BLaER1 (cell line): ENCODE measurements at regions not wholly inside any gene's neighbourhood (a gene's known extent, or its start where the extent isn't known, plus 50 kb on each side); places are given as distances from the start of the nearest gene placed in this dataset.

Source experiments
- H3K27ac ChIP-seq: shearing (Covaris generic); formaldehyde crosslinking; 2 replicates; pipeline ENCODE4 v1.8.1; 2022
- H3K27me3 ChIP-seq: shearing (Covaris generic); formaldehyde crosslinking; 2 replicates; pipeline ENCODE4 v1.8.1; 2022
- H3K36me3 ChIP-seq: shearing (Covaris generic); formaldehyde crosslinking; 2 replicates; pipeline ENCODE4 v1.8.1; 2022
- H3K4me1 ChIP-seq: shearing (Covaris generic); formaldehyde crosslinking; 2 replicates; pipeline ENCODE4 v1.8.1; 2022
- H3K4me2 ChIP-seq: shearing (Covaris generic); formaldehyde crosslinking; 2 replicates; pipeline ENCODE4 v1.8.1; 2022
- H3K4me3 ChIP-seq: shearing (Covaris generic); formaldehyde crosslinking; 2 replicates; pipeline ENCODE4 v1.8.1; 2022
- H3K9ac ChIP-seq: shearing (Covaris generic); formaldehyde crosslinking; 2 replicates; pipeline ENCODE4 v1.8.1; 2022
- H3K9me3 ChIP-seq: shearing (Covaris generic); formaldehyde crosslinking; 2 replicates; pipeline ENCODE4 v1.8.1; 2022
- H4K20me1 ChIP-seq: shearing (Covaris generic); formaldehyde crosslinking; 2 replicates; pipeline ENCODE4 v1.8.1; 2022
- Cebpa-rat ChIP-seq: shearing (Covaris generic); IDR thresholded peaks from 2 replicates; pipeline ENCODE4 v1.8.1; 2022

DNA sequence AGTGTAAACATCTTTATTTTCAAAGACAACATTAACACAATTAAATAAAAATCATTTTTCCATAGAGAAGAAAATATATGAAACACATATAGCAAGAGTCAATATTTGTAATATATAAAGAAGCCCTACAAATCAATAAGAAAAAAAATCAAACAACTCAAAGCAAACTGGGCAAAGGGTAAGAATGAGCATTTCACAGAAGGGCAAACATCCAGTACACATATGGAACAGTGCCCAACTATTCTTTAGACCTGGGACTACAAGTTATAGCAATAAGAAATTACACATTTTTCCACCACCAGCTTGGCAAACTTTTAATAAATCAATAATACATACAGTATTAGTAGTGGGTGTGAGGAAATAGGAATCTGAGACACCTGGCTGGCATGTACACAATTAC is 324.1 kb downstream of the CYP26B1 start:
- Histone ChIP-seq H3K4me1 (no peaks in the 10 kb centered on the region), H3K9me3 (no peaks in the 10 kb centered on the region), H3K27ac (no peak overlapping the region), H3K4me2 (no peak overlapping the region), H4K20me1 (no peaks in the 10 kb centered on the region), H3K36me3 (no peaks in the 10 kb centered on the region), H3K4me3 (no peak overlapping the region), H3K9ac (no peak overlapping the region), H3K27me3 (no peaks in the 10 kb centered on the region)
- TF ChIP-seq Cebpa-rat = no peak

DNA sequence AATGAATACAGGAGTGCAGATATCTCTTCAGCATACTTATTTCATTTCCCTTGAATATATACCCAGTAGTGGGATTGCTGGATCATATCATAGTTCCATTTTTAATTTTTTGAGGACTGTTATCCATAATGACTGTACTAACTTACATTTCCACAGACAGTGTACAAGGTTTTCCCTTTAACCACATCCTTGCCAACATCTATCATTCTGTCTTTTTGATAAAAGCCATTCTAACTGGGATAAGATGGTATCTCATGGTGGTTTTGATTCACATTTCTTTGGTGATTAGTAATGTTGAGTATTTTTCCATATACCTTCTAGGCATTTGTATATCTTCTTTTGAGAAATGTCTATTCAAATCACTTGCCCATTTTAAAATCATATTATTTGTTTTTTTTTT is 325.2 kb downstream of the CYP26B1 start:
- H3K9ac ChIP-seq = no peak overlapping the region
- no peaks in the 10 kb centered on the region for H3K4me1 ChIP-seq
- TF ChIP-seq Cebpa-rat = no peak
- H3K4me2 ChIP-seq = no peak overlapping the region
- no peak overlapping the region for H3K4me3 ChIP-seq
- no peak overlapping the region for H3K27ac ChIP-seq
- no peaks in the 10 kb centered on the region for H3K9me3 ChIP-seq
- no peaks in the 10 kb centered on the region for H3K36me3 ChIP-seq
- H4K20me1 ChIP-seq = no peaks in the 10 kb centered on the region
- H3K27me3 ChIP-seq = no peaks in the 10 kb centered on the region

DNA sequence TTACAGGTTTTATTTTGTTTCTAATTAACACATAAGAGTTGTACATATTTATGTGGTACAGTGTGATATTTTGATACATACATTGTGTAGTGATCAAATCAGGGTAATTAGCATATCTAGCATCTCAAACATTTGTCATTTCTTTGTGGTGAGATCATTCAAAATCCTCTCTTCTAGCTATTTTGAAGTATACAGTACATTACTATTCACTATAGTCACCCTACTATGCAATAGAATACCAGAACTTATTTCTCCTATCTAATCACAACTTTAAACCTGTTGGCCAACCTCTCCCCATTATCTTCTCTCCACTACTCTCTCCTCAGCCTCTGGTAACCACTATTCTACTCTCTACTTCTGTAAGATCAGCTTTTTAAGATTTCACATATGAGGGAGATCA is 325.8 kb downstream of the CYP26B1 start:
- H3K4me1 ChIP-seq = no peaks in the 10 kb centered on the region
- no peak overlapping the region for H3K27ac ChIP-seq
- no peak overlapping the region for H3K4me3 ChIP-seq
- no peaks in the 10 kb centered on the region for H4K20me1 ChIP-seq
- no peak overlapping the region for H3K4me2 ChIP-seq
- no peak for TF ChIP-seq Cebpa-rat
- H3K36me3 ChIP-seq = no peaks in the 10 kb centered on the region
- no peaks in the 10 kb centered on the region for H3K9me3 ChIP-seq
- H3K27me3 ChIP-seq = no peaks in the 10 kb centered on the region
- H3K9ac ChIP-seq = no peak overlapping the region

DNA sequence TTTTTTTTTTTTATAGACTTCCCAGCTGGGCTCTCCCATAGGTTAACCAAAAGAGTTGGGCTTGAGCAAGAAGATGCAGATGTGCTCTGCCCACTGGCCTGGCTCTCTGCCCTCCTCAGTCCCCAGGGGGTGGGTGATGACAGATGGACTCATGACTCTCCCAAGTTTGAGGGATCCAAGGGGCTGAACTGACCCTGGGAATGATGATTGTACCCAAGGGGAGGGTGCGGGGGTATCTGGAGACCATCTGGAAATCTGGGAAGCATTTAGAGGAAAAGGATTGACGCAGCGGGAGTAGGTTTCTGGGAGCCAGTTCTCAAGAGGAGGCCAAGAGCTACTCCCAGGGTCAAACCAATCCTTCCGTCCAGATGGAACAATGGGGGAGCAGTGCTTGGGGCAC is 330.8 kb downstream of the CYP26B1 start:
- no peaks in the 10 kb centered on the region for H3K27me3 ChIP-seq
- no peaks in the 10 kb centered on the region for H3K36me3 ChIP-seq
- H3K27ac ChIP-seq = no peak overlapping the region
- peaks cover 17% of the 10 kb centered on the region for H3K4me1 ChIP-seq
- H3K9ac ChIP-seq = no peak overlapping the region
- no peak for TF ChIP-seq Cebpa-rat
- no peak overlapping the region for H3K4me3 ChIP-seq
- no peaks in the 10 kb centered on the region for H3K9me3 ChIP-seq
- no peaks in the 10 kb centered on the region for H4K20me1 ChIP-seq
- H3K4me2 ChIP-seq = no peak overlapping the region

DNA sequence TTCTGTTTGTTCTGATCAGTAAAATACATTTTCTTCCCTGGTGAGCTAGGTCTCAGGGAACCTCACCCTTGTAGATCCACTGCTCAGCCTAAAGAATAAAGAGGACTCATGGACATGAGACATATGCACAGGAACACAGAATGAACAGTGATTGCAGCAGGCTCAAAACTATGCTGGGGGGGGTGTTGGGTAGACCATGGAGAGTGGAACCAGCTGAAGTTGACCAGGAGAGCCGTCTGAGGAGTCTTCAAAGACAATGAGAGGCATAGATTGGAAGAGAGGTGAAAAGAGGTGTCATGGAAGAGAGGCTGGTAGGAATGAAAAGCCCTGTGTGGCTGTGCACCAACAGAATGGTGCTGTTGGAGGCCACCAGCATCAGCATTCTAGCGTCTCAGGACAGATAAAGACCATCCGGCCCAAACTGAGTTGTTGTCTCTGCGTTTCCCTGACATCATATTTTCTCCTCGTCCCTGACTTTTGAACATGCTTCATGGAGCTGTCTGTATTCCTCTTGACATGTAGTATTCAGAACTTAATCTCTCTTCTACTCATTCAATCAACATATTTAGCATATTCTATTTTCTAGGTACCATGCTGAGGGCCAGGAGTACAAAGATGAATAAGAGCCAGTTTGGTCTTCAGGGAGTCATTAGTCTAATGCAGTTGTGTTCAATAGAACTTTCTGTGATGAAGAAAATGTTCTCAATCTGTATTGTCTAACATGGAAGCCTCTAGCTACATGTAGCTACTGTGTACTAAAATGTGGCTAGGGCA is 331.8 kb downstream of the CYP26B1 start:
- Histone ChIP-seq H3K27me3 (no peaks in the 10 kb centered on the region), H3K4me2 (no peak overlapping the region), H3K9me3 (no peaks in the 10 kb centered on the region), H3K9ac (no peak overlapping the region), H3K27ac (no peak overlapping the region), H4K20me1 (no peaks in the 10 kb centered on the region), H3K4me1 (peaks cover 23% of the 10 kb centered on the region), H3K4me3 (no peak overlapping the region), H3K36me3 (no peaks in the 10 kb centered on the region)
- TF ChIP-seq Cebpa-rat = no peak

DNA sequence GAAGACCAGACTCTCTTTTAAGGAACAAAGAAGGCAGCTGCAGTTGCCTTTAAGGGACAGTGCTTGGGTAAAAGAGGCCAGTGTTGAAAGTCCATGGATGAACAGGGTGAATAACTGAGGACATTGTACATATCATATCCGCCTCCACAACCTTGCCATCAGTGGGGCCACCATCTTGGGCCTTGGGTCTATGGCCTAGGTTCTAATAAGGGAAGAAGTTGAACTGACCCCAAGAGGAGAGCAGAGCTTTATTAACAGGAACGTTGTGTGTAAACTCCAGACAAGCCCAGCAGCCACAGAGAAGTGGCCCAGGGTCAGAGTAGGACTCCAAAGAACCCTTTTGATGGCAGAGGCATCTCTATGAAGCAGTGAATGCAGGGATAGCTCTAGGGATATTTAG is 332.8 kb downstream of the CYP26B1 start:
- peaks cover 26% of the 10 kb centered on the region for H3K4me1 ChIP-seq
- H3K4me3 ChIP-seq = no peak overlapping the region
- no peak for TF ChIP-seq Cebpa-rat
- no peaks in the 10 kb centered on the region for H3K36me3 ChIP-seq
- H3K27me3 ChIP-seq = no peaks in the 10 kb centered on the region
- no peaks in the 10 kb centered on the region for H4K20me1 ChIP-seq
- H3K9me3 ChIP-seq = no peaks in the 10 kb centered on the region
- no peak overlapping the region for H3K9ac ChIP-seq
- H3K27ac ChIP-seq = no peak overlapping the region
- H3K4me2 ChIP-seq = peak overlapping the region; percentile 77

DNA sequence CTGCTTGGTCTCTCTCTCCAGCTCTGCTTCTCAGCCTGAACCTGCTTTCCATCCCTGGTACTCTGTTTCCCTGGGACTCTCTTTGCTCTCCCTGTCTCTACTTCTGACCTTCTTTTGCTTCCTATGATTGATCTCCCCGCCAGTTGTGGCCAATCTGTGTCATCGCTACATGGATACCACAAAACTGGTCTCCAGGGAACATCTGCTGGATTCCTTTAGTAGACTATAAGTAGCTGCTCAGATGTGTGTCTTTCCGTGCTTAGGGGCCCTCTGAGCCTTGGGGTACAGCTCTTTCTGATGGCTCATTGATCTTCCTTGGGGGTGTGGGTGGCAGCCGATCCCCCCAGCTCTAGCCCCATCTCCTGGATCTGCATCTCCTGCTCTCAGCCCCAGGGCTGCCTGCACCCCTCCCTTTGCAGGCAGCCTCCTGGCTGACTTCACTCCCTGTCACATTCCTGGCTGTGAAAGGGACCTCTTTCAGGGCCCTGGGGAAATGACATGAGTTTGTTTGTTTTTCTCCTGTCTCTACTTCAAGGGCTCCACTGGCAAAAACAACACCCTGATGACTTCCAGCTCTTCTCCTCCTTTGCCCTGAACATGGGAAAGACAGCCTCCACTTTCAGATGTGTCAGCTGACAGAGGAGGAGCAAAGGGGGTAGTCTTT is 333.7 kb downstream of the CYP26B1 start:
- Histone ChIP-seq H3K27me3 (no peaks in the 10 kb centered on the region), H3K4me2 (peak overlapping the region; percentile 77), H3K27ac (no peak overlapping the region), H4K20me1 (no peaks in the 10 kb centered on the region), H3K4me1 (peaks cover 26% of the 10 kb centered on the region), H3K9ac (no peak overlapping the region), H3K36me3 (no peaks in the 10 kb centered on the region), H3K4me3 (no peak overlapping the region), H3K9me3 (no peaks in the 10 kb centered on the region)
- no peak for TF ChIP-seq Cebpa-rat

DNA sequence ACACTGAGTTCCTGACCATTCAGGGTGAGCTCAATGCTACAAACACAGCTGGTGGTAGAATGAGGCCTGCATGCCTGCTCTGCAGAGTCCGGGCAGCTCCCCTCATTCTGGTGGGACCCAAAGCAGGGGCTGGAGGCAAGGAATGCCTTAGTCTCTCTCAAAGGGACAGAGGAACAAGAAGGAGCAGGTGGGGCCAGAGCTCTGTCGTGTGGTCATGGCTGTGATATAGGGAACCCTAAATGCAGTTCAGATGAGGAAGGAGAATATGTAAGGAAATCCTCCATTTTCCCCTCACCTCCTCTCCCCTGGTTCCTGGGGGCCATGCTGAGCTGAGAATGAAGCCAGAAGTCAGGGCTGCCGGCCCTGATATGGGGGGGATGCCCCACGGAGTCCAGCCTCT is 334.3 kb downstream of the CYP26B1 start:
- Histone ChIP-seq H3K9ac (no peak overlapping the region), H3K27ac (no peak overlapping the region), H3K4me3 (no peak overlapping the region), H4K20me1 (no peaks in the 10 kb centered on the region), H3K4me2 (peak overlapping the region; percentile 77), H3K4me1 (peaks cover 26% of the 10 kb centered on the region), H3K36me3 (no peaks in the 10 kb centered on the region), H3K27me3 (no peaks in the 10 kb centered on the region), H3K9me3 (no peaks in the 10 kb centered on the region)
- no peak for TF ChIP-seq Cebpa-rat

DNA sequence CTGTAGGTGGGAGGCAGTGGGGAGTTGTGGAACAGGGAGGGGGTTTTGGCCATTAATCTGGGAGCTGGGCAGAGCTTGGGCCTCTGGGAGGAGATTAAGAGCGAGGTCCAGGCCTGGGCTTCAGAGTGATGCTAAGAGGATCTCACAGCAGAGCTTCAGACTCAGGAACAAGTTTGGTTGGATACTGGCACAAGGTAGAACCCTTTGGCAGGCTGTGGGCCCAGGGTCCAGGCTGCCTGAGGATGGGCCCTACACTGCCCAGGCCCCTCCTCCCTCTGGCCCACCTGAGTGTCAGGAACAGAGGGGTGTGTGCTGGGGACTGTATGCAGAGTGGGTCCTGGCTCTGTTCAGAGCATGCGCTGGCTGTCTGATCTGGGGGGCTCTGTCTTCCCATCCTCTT is 334.9 kb downstream of the CYP26B1 start:
- no peaks in the 10 kb centered on the region for H3K27me3 ChIP-seq
- no peaks in the 10 kb centered on the region for H4K20me1 ChIP-seq
- H3K27ac ChIP-seq = no peak overlapping the region
- no peak overlapping the region for H3K4me2 ChIP-seq
- H3K4me3 ChIP-seq = no peak overlapping the region
- H3K9ac ChIP-seq = no peak overlapping the region
- no peaks in the 10 kb centered on the region for H3K9me3 ChIP-seq
- no peaks in the 10 kb centered on the region for H3K36me3 ChIP-seq
- H3K4me1 ChIP-seq = peaks cover 26% of the 10 kb centered on the region
- no peak for TF ChIP-seq Cebpa-rat

DNA sequence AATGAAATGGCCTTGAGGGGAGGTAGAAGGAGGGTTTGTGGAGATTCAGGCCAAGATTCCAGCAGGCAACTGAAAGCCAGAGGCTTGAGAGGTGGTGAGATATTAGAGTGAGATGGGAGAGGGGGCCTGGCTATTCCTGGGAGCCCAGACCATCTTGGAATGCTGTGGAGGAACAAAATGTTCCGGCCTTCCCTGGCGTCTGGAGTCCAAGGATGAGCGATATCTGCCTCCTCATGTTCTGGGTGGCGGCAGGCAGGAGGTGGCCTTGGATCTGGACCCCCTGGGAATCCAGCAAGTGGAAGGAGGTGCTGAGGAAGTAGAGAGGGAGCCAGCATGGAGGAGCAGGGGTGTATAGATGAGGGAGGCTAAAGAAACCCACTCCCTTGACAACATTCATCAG is 335.9 kb downstream of the CYP26B1 start:
- no peak overlapping the region for H3K27ac ChIP-seq
- no peaks in the 10 kb centered on the region for H4K20me1 ChIP-seq
- no peak for TF ChIP-seq Cebpa-rat
- no peaks in the 10 kb centered on the region for H3K27me3 ChIP-seq
- no peaks in the 10 kb centered on the region for H3K9me3 ChIP-seq
- H3K4me1 ChIP-seq = peaks cover 26% of the 10 kb centered on the region
- H3K4me2 ChIP-seq = no peak overlapping the region
- no peak overlapping the region for H3K9ac ChIP-seq
- H3K36me3 ChIP-seq = no peaks in the 10 kb centered on the region
- no peak overlapping the region for H3K4me3 ChIP-seq
